Left lung (tissue), 4 donors: ENCODE measurements at regions not wholly inside any gene's neighbourhood (a gene's known extent, or its start where the extent isn't known, plus 50 kb on each side); places are given as distances from the start of the nearest gene placed in this dataset.
"Not testable (repeated sequence)": the region's sequence is repeated elsewhere in the genome, so short reads cannot be mapped to it uniquely, and the experiment has no call there.

Experiments
- ATAC-seq: fragments of 200-7000 bp; cut with Tn5 transposase; one replicate; pipeline ENCODE4 v1.9.1; 2020; ENCODE audit warnings: moderate library complexity
- DNase-seq, 4 donors: peaks; one replicate each; pipeline ENCODE4 v3.0.0-alpha.2; 2013 to 2020
- H3K27ac ChIP-seq, 2 donors: fragments of 200-600 bp; sonication (generic) in 1 of 2; one replicate each; pipeline versions ENCODE4 v1.5.0 to v1.8.0; 2020 to 2021
- H3K27me3 ChIP-seq, 2 donors: fragments of 200-600 bp; sonication (generic) in 1 of 2; one replicate each; pipeline versions ENCODE4 v1.5.0 to v1.8.0; 2020 to 2021
- H3K36me3 ChIP-seq, 2 donors: fragments of 200-600 bp; sonication (generic) in 1 of 2; one replicate each; pipeline versions ENCODE4 v1.5.0 to v1.8.0; 2020 to 2021
- H3K4me1 ChIP-seq, 2 donors: fragments of 200-600 bp; one replicate each; pipeline ENCODE4 v1.8.0; 2021
- H3K4me3 ChIP-seq, 2 donors: fragments of 200-600 bp; sonication (generic) in 1 of 2; one replicate each; pipeline versions ENCODE4 v1.5.0 to v1.8.0; 2020 to 2021; ENCODE audit warnings: mild to moderate bottlenecking in 1 of 2
- H3K9me3 ChIP-seq, 2 donors: fragments of 200-600 bp; sonication (generic) in 1 of 2; one replicate each; pipeline versions ENCODE4 v1.5.0 to v1.8.0; 2020 to 2021
- intact Hi-C, 2 donors: fragments of 100-400 bp; cut with DNase I; formaldehyde crosslinking; loops; one replicate each; pipeline versions ENCODE4 v1.11.2 to v1.14.2; 2022
- TF ChIP-seq, protein P1 (sequence below), 2 donors: fragments of 200-600 bp; sonication (generic) in 1 of 2; IDR thresholded peaks; one replicate each; pipeline versions ENCODE4 v1.5.0 to v1.8.0; 2021; ENCODE audit warnings: antibody characterized with exemption in 2 of 2
- donor health status: DM: no; HTN: yes; CAD: no.
- donor health status: DM: no; HTN: no; CAD: no.

GRCh38 chr7:153943457-153943856, 108.7 kb upstream of the DPP6 start:
- Histone ChIP-seq H3K9me3 (no peaks in the 10 kb centered on the region), H3K4me1 (no peaks in the 10 kb centered on the region), H3K27ac (no peak overlapping the region), H3K36me3 (no peaks in the 10 kb centered on the region), H3K4me3 (no peak overlapping the region), H3K27me3 (no peaks in the 10 kb centered on the region)
- TF ChIP-seq, protein P1, sequence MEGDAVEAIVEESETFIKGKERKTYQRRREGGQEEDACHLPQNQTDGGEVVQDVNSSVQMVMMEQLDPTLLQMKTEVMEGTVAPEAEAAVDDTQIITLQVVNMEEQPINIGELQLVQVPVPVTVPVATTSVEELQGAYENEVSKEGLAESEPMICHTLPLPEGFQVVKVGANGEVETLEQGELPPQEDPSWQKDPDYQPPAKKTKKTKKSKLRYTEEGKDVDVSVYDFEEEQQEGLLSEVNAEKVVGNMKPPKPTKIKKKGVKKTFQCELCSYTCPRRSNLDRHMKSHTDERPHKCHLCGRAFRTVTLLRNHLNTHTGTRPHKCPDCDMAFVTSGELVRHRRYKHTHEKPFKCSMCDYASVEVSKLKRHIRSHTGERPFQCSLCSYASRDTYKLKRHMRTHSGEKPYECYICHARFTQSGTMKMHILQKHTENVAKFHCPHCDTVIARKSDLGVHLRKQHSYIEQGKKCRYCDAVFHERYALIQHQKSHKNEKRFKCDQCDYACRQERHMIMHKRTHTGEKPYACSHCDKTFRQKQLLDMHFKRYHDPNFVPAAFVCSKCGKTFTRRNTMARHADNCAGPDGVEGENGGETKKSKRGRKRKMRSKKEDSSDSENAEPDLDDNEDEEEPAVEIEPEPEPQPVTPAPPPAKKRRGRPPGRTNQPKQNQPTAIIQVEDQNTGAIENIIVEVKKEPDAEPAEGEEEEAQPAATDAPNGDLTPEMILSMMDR (IDR thresholded peaks at IDR 0.05): no peak
- DNase-seq (no peak), ATAC-seq (no peak)
- intact Hi-C loops: no loop called here

DNA sequence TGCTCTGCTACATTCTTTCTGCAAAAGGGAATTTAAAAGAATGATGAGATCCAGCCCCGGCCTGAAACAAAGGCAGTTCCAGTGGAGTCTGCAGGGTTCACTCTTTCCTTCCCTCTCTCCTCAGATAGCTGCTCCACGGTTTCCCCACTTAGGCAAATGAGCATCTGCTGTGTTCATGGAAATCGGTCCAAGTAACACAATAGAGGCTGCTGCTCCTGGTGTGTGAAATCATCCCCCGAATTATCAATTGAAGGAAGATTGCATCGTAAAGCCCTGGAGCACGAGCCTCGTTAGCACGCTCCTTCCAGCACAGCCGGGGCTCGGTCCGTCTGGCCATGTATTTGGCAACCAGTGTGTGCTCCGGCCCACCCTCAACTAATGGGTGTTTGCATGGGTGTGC, 108.3 kb upstream of the DPP6 start:
- Histone ChIP-seq H3K27me3 (no peaks in the 10 kb centered on the region), H3K9me3 (no peaks in the 10 kb centered on the region), H3K4me3 (no peak overlapping the region), H3K4me1 (no peaks in the 10 kb centered on the region), H3K36me3 (no peaks in the 10 kb centered on the region), H3K27ac (no peak overlapping the region)
- TF ChIP-seq, protein P1 (IDR thresholded peaks at IDR 0.05): no peak
- DNase-seq (no peak), ATAC-seq (no peak)
- intact Hi-C loops: no loop called here

DNA sequence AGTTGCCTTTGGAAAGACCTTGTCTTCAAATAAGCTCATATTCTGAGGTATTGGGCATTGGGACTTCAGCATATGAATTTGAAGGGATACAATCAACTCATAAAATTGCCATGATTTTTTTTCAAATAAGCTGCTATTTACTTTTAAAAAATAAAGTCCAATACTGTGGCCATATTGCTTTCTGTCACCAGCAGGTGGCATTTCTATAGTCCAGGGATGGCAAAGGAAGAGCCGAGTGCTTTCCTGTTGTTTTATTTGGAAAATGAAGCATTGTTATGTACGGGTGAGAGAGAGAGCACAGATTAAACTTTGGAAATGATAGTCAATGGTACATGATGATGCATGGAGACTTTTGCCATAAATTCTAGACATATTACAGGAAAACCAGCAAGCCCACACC, 104.1 kb upstream of the DPP6 start:
- DNase-seq (no peak), ATAC-seq (no peak)
- intact Hi-C loops: no loop called here
- no peaks in the 10 kb centered on the region for H3K36me3 ChIP-seq
- TF ChIP-seq, protein P1 (IDR thresholded peaks at IDR 0.05): no peak
- H3K9me3 ChIP-seq: no peaks in the 10 kb centered on the region
- H3K27me3 ChIP-seq: no peaks in the 10 kb centered on the region
- H3K27ac ChIP-seq: no peak overlapping the region
- H3K4me3 ChIP-seq: no peak overlapping the region
- H3K4me1 ChIP-seq: no peaks in the 10 kb centered on the region

DNA sequence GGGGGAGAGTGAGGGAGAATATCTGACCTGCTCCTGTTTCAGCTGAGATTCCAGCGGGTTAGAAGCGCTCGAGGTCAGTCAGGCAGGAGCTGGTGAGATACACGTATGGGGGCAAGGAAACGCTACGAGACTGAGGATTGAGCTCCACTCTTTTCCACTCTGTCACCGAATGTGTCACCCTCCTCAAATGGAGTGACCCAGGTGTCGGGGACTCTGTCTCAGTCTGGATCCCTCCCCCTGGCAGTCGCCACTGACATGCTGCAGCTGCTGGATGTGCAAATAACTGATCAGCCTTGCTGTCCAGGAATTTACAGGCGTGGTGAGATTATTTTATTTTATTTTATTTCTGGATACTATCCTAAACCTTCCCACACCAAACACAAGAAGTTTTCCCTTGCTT, 100.9 kb upstream of the DPP6 start:
- Histone ChIP-seq H3K27ac (no peak overlapping the region), H3K9me3 (no peaks in the 10 kb centered on the region), H3K4me3 (no peak overlapping the region), H3K36me3 (no peaks in the 10 kb centered on the region), H3K27me3 (no peaks in the 10 kb centered on the region), H3K4me1 (no peaks in the 10 kb centered on the region)
- intact Hi-C loops: no loop called here
- ATAC-seq: no peak
- no peak for DNase-seq
- TF ChIP-seq, protein P1 (IDR thresholded peaks at IDR 0.05): no peak

DNA sequence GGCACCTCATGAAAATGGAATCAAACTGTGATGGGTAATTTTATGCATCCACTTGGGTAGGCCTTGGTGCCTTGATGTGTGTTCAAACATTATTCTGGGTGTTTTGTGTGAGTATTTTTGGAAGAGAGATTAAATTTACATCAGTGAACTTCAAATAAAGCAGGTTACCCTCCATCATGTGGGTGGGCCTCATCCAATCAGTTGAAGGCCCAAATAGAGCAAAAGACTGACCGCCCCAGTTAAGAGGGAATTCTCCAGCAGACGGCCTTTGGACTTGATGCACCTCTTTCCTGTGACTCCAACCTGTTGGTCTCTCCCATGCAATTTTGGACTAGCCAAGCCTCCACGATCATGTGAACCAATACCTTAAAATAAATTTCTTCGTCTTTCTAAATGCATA, 97.7 kb upstream of the DPP6 start:
- ATAC-seq (no peak), DNase-seq (no peak)
- H3K36me3 ChIP-seq: no peaks in the 10 kb centered on the region
- H3K27me3 ChIP-seq: no peaks in the 10 kb centered on the region
- no peaks in the 10 kb centered on the region for H3K4me1 ChIP-seq
- TF ChIP-seq, protein P1 (IDR thresholded peaks at IDR 0.05): no peak
- intact Hi-C loops: no loop called here
- H3K27ac ChIP-seq: no peak overlapping the region
- H3K4me3 ChIP-seq: no peak overlapping the region
- H3K9me3 ChIP-seq: no peaks in the 10 kb centered on the region

DNA sequence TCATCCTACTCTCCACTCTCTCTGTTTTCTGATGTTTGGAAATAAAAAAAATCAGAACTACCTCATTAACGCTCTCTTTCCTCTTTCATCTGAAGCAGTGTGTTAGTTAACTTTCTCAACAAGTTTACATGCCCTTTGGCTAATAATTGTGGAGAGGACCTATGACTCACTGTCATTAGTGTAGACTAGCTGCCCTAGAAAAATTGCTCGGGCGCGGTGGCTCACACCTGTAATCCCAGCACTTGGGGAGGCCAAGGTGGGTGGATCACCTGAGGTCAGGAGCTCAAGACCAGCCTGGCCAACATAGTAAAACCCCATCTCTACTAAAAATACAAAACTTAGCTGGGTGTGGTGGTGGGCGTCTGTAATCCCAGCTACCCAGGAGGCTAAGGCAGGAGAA, 94.5 kb upstream of the DPP6 start:
- H3K4me1 ChIP-seq, H3K36me3 ChIP-seq, H3K4me3 ChIP-seq, H3K9me3 ChIP-seq, DNase-seq, H3K27me3 ChIP-seq, H3K27ac ChIP-seq, ATAC-seq, intact Hi-C loops: not testable (repeated sequence)

GRCh38 chr7:153958381-153958780, 93.8 kb upstream of the DPP6 start:
- H3K36me3 ChIP-seq, H3K4me3 ChIP-seq, DNase-seq, intact Hi-C loops, H3K27ac ChIP-seq, H3K9me3 ChIP-seq, H3K27me3 ChIP-seq, H3K4me1 ChIP-seq, ATAC-seq: not testable (repeated sequence)

DNA sequence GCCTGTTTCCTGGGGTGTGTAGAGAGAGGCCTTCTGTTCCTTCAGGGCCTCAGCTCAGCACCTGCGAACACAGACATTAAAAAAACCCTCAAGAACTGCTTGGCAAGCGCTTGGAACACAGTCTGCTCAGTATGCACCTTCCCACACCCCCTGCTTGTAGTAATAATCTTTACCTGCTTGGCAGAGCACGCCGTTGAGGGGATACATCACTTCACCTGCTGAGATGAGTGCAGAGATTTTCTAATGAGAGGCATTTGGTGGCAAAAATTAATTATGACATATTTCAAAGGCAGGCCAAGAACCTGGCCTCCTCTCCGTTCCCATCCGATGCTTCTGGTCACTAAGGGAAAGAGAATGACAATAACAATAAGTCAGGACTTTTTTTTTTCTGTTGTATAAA, 93.4 kb upstream of the DPP6 start:
- H3K4me3 ChIP-seq, H3K36me3 ChIP-seq, ATAC-seq, intact Hi-C loops, H3K9me3 ChIP-seq, H3K27me3 ChIP-seq, H3K4me1 ChIP-seq, DNase-seq, H3K27ac ChIP-seq: not testable (repeated sequence)

DNA sequence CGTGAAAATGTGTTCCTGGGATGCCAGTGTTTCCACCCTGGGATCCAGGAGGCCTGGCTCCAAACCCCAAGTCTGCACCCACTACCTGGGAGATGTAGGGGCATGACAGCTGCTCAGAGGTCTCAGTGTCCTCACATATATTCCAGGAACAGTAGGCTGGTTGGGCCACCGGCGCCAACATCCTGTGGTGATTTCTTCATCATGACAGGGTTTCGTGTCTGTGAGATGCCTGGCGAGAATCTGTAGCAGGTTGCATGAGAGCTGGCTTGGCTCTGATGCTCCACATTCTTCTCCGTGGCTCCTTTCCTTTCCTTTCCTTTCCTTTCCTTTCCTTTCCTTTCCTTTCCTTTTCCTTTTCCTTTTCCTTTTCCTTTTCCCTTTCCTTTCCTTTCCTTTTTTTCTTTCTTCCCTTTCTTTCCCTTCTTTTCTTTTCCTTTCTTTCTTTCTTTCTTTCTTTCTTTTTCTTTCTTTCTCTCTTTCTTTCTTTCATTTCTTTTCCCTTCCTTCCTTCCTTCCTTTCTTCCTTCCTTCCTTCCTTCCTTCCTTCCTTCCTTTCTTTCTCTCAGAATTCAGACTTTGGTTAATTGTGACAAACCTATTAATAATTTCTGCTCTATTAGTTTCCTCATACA, 87.6 kb upstream of the DPP6 start:
- H3K4me1 ChIP-seq, DNase-seq, intact Hi-C loops, H3K27ac ChIP-seq, ATAC-seq, H3K9me3 ChIP-seq, H3K4me3 ChIP-seq, H3K27me3 ChIP-seq, H3K36me3 ChIP-seq: not testable (repeated sequence)
